ENCODE measurements at regions not wholly inside any gene's neighbourhood (a gene's known extent, or its start where the extent isn't known, plus 50 kb on each side); places are given as distances from the start of the nearest gene placed in this dataset. TPM values are rescaled to one million over a fixed set of nuclear protein-coding genes. Genes with fewer than 3 reads are reported as not detected.

GRCh38 chr6:109225946-109226345, 130.6 kb downstream of the CEP57L1 start:
- H3K4me3 ChIP-seq (ENCODE audit: low read depth, low read length): no peak overlapping the region
- no peak for DNase-seq (ENCODE audit: low read depth)
- TF ChIP-seq CTCF (IDR thresholded peaks at IDR 0.05; ENCODE audit: insufficient read depth, low read depth, low read length): no peak

- no peak for DNase-seq (ENCODE audit: low read depth)
- no peak for TF ChIP-seq CTCF (IDR thresholded peaks at IDR 0.05; ENCODE audit: insufficient read depth, low read depth, low read length)
- H3K4me3 ChIP-seq (ENCODE audit: low read depth, low read length): no peak overlapping the region
These were observed 129.7 kb downstream of the CEP57L1 start for GRCh38 chr6:109224994-109225393.

GRCh38 chr6:109224107-109224875, 129.0 kb downstream of the CEP57L1 start:
- no peak overlapping the region for H3K4me3 ChIP-seq (ENCODE audit: low read depth, low read length)
- no peak for TF ChIP-seq CTCF (IDR thresholded peaks at IDR 0.05; ENCODE audit: insufficient read depth, low read depth, low read length)
- no peak for DNase-seq (ENCODE audit: low read depth)

- DNase-seq (ENCODE audit: low read depth): no peak
- TF ChIP-seq CTCF (IDR thresholded peaks at IDR 0.05; ENCODE audit: insufficient read depth, low read depth, low read length): no peak
- H3K4me3 ChIP-seq (ENCODE audit: low read depth, low read length): no peak overlapping the region
These were observed 127.5 kb downstream of the CEP57L1 start for GRCh38 chr6:109222848-109223247.

GRCh38 chr6:109221543-109222195, 126.4 kb downstream of the CEP57L1 start:
- H3K4me3 ChIP-seq (ENCODE audit: low read depth, low read length): no peak overlapping the region
- no peak for TF ChIP-seq CTCF (IDR thresholded peaks at IDR 0.05; ENCODE audit: insufficient read depth, low read depth, low read length)
- DNase-seq (ENCODE audit: low read depth): no peak

Small RNA genes in the stretch of these regions (small RNA-seq; reads per million reads assigned to genes)
- gene AL359711.1 (not detected), gene RNY3P11 (not detected)
